ENCODE measurements at regions not wholly inside any gene's neighbourhood (a gene's known extent, or its start where the extent isn't known, plus 50 kb on each side); places are given as distances from the start of the nearest gene placed in this dataset.

GRCh38 chr10:131638880-131639278, 261.9 kb upstream of the PPP2R2D start:
- Histone ChIP-seq H3K36me3 (no peaks in the 10 kb centered on the region), H3K27ac (no peak overlapping the region), H3K9me3 (no peaks in the 10 kb centered on the region), H3K4me1 (no peaks in the 10 kb centered on the region), H3K27me3 (no peaks in the 10 kb centered on the region), H3K4me3 (no peak overlapping the region)
- no peak for DNase-seq
- intact Hi-C loops (cut with DNase I; ENCODE audit: low total_unique reads) = no loop called here
- TF ChIP-seq POLR2A (IDR thresholded peaks at IDR 0.05) (no peak), CTCF (IDR thresholded peaks at IDR 0.05) (no peak)

GRCh38 chr10:131640045-131640644, 260.7 kb upstream of the PPP2R2D start:
- Histone ChIP-seq H3K9me3 (no peaks in the 10 kb centered on the region), H3K36me3 (no peaks in the 10 kb centered on the region), H3K27me3 (no peaks in the 10 kb centered on the region), H3K27ac (no peak overlapping the region), H3K4me3 (no peak overlapping the region), H3K4me1 (no peaks in the 10 kb centered on the region)
- no peak for TF ChIP-seq CTCF (IDR thresholded peaks at IDR 0.05)
- intact Hi-C loops (cut with DNase I; ENCODE audit: low total_unique reads) = no loop called here
- DNase-seq = no peak

GRCh38 chr10:131641231-131641630, 259.6 kb upstream of the PPP2R2D start:
- Histone ChIP-seq H3K4me3 (no peak overlapping the region), H3K27me3 (no peaks in the 10 kb centered on the region), H3K4me1 (no peaks in the 10 kb centered on the region), H3K9me3 (no peaks in the 10 kb centered on the region), H3K36me3 (no peaks in the 10 kb centered on the region), H3K27ac (no peak overlapping the region)
- TF ChIP-seq POLR2A (IDR thresholded peaks at IDR 0.05) (no peak), CTCF (IDR thresholded peaks at IDR 0.05) (no peak)
- intact Hi-C loops (cut with DNase I; ENCODE audit: low total_unique reads) = no loop called here
- DNase-seq = no peak

DNA sequence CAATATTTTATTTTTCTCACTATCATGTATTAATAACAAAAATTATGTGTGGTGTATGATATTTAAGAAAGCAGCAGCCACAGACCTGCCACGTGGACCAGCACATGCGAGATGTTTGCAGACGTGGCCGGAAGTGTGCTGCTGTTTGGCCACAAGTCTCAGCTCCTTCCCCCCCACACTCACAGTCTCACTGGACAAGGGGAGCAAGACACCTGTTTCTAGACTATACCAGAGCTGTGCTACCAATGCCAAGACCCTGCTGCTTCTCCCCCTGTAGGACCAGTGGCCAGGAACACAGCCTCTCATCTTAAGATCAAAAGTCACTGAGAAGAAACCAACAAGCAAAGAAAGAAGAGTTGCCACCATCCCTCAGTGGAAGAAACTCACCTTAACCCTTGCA, 258.9 kb upstream of the PPP2R2D start:
- Histone ChIP-seq H3K4me1 (no peaks in the 10 kb centered on the region), H3K9me3 (no peaks in the 10 kb centered on the region), H3K27me3 (no peaks in the 10 kb centered on the region), H3K36me3 (no peaks in the 10 kb centered on the region), H3K4me3 (no peak overlapping the region), H3K27ac (no peak overlapping the region)
- TF ChIP-seq CTCF (IDR thresholded peaks at IDR 0.05) = no peak
- no peak for TF ChIP-seq POLR2A (IDR thresholded peaks at IDR 0.05)
- intact Hi-C loops (cut with DNase I; ENCODE audit: low total_unique reads) = no loop called here
- DNase-seq = no peak

- Histone ChIP-seq H3K4me3 (no peak overlapping the region), H3K27me3 (no peaks in the 10 kb centered on the region), H3K4me1 (no peaks in the 10 kb centered on the region), H3K9me3 (no peaks in the 10 kb centered on the region), H3K27ac (no peak overlapping the region), H3K36me3 (no peaks in the 10 kb centered on the region)
- no peak for DNase-seq
- TF ChIP-seq POLR2A (IDR thresholded peaks at IDR 0.05) = no peak
- TF ChIP-seq CTCF (IDR thresholded peaks at IDR 0.05) = no peak
- intact Hi-C loops (cut with DNase I; ENCODE audit: low total_unique reads) = no loop called here
These were observed 257.8 kb upstream of the PPP2R2D start for GRCh38 chr10:131642966-131643365.

All from uterus (tissue), 3 donors.